Chondrocyte (in vitro differentiated cells): ENCODE measurements at regions not wholly inside any gene's neighbourhood (a gene's known extent, or its start where the extent isn't known, plus 50 kb on each side); places are given as distances from the start of the nearest gene placed in this dataset.

Experiments
- DNase-seq: peaks from one replicate; pipeline ENCODE4 v3.0.0; 2021; ENCODE audit warnings: mixed read lengths, low spot score
- H3K27ac Mint-ChIP-seq: one replicate; pipeline ENCODE4 v1.8.0; 2021; ENCODE audit warnings: mild to moderate bottlenecking, moderate library complexity, mixed read lengths; ENCODE audit not compliant: unreplicated experiment
- H3K27me3 Mint-ChIP-seq: 2 replicates; pipeline ENCODE4 v1.8.0; 2021; ENCODE audit warnings: low read depth, mixed read lengths
- H3K36me3 Mint-ChIP-seq: 2 replicates; pipeline ENCODE4 v1.8.0; 2021; ENCODE audit warnings: low read depth, mixed read lengths
- H3K4me1 Mint-ChIP-seq: 2 replicates; pipeline ENCODE4 v1.8.0; 2021; ENCODE audit warnings: low read depth, mild to moderate bottlenecking, mixed read lengths
- H3K4me3 Mint-ChIP-seq: one replicate; pipeline ENCODE4 v1.8.0; 2021; ENCODE audit warnings: mild to moderate bottlenecking, moderate library complexity, mixed read lengths; ENCODE audit not compliant: unreplicated experiment
- H3K9me3 Mint-ChIP-seq: 2 replicates; pipeline ENCODE4 v1.8.0; 2021; ENCODE audit warnings: low read depth, mixed read lengths
- CTCF ChIP-seq: fragments of 200-600 bp; sonication (generic); IDR thresholded peaks from 2 replicates; pipeline ENCODE4 v1.5.0; 2021; ENCODE audit warnings: antibody characterized with exemption, mild to moderate bottlenecking, moderate library complexity

- no peaks in the 10 kb centered on the region for H3K9me3 Mint-ChIP-seq
- no peak for TF ChIP-seq CTCF
- H3K4me1 Mint-ChIP-seq: peaks cover 9% of the 10 kb centered on the region
- H3K27me3 Mint-ChIP-seq: no peaks in the 10 kb centered on the region
- H3K4me3 Mint-ChIP-seq: no peak overlapping the region
- no peak overlapping the region for H3K27ac Mint-ChIP-seq
- DNase-seq: no peak
- no peaks in the 10 kb centered on the region for H3K36me3 Mint-ChIP-seq
These were observed 229.3 kb downstream of the RFPL4B start for GRCh38 chr6:112576423-112576822.

- Mint-ChIP-seq H3K4me3 (no peak overlapping the region), H3K27me3 (no peaks in the 10 kb centered on the region), H3K4me1 (peaks cover 8% of the 10 kb centered on the region), H3K36me3 (no peaks in the 10 kb centered on the region), H3K9me3 (peaks cover 3% of the 10 kb centered on the region), H3K27ac (no peak overlapping the region)
- DNase-seq: no peak
- TF ChIP-seq CTCF: no peak
These were observed 232.5 kb downstream of the RFPL4B start for GRCh38 chr6:112579601-112580000.

- no peak for TF ChIP-seq CTCF
- Mint-ChIP-seq H3K36me3 (no peaks in the 10 kb centered on the region), H3K4me3 (no peak overlapping the region), H3K27ac (no peak overlapping the region), H3K9me3 (peaks cover 3% of the 10 kb centered on the region), H3K4me1 (peaks cover 8% of the 10 kb centered on the region), H3K27me3 (no peaks in the 10 kb centered on the region)
- no peak for DNase-seq
These were observed 233.9 kb downstream of the RFPL4B start for GRCh38 chr6:112581015-112581414.

GRCh38 chr6:112590326-112590725, 243.2 kb downstream of the RFPL4B start:
- H3K36me3 Mint-ChIP-seq: peaks cover 3% of the 10 kb centered on the region
- H3K27ac Mint-ChIP-seq: no peak overlapping the region

GRCh38 chr6:112591329-112591728, 244.2 kb downstream of the RFPL4B start:
- H3K9me3 Mint-ChIP-seq: peaks cover 16% of the 10 kb centered on the region
- H3K27me3 Mint-ChIP-seq: no peaks in the 10 kb centered on the region
- no peak overlapping the region for H3K27ac Mint-ChIP-seq
- H3K4me3 Mint-ChIP-seq: no peak overlapping the region
- no peak for TF ChIP-seq CTCF
- peaks cover 17% of the 10 kb centered on the region for H3K4me1 Mint-ChIP-seq
- peaks cover 3% of the 10 kb centered on the region for H3K36me3 Mint-ChIP-seq
- no peak for DNase-seq

More at GRCh38 chr6:112590326-112590725, 243.2 kb downstream of the RFPL4B start:
- Mint-ChIP-seq H3K9me3 (peaks cover 16% of the 10 kb centered on the region), H3K4me3 (no peak overlapping the region), H3K4me1 (peaks cover 9% of the 10 kb centered on the region), H3K27me3 (no peaks in the 10 kb centered on the region)
- no peak for DNase-seq
- TF ChIP-seq CTCF: no peak
